GM12878 (cell line): ENCODE measurements at regions not wholly inside any gene's neighbourhood (a gene's known extent, or its start where the extent isn't known, plus 50 kb on each side); places are given as distances from the start of the nearest gene placed in this dataset.

Source experiments
- CBX3 ChIP-seq: fragments of 200-600 bp; sonication (generic); IDR thresholded peaks from 2 replicates; pipeline ENCODE4 v1.6.1; 2016; ENCODE audit warnings: low read depth, borderline replicate concordance
- CHD4 ChIP-seq: fragments of 200-600 bp; sonication (generic); IDR thresholded peaks from 2 replicates; pipeline ENCODE4 v1.6.1; 2016; ENCODE audit warnings: mild to moderate bottlenecking
- EZH2 ChIP-seq: IDR thresholded peaks from 2 replicates; pipeline ENCODE4 v1.6.1; 2012; ENCODE audit warnings: low read depth, mild to moderate bottlenecking, control low read depth, inconsistent platforms, low read length, borderline replicate concordance; ENCODE audit not compliant: control insufficient read depth
- POLR2A ChIP-seq: IDR thresholded peaks from 2 replicates; pipeline ENCODE4 v1.6.1; 2011; ENCODE audit warnings: low read depth, mild to moderate bottlenecking, low read length
- POLR2AphosphoS5 ChIP-seq: IDR thresholded peaks from 2 replicates; pipeline ENCODE4 v1.6.1; 2011; ENCODE audit warnings: mild to moderate bottlenecking, low read length, inconsistent platforms
- RELA ChIP-seq: fragments of 450-650 bp; IDR thresholded peaks from 2 replicates; pipeline ENCODE4 v1.8.0; 2014; ENCODE audit warnings: borderline replicate concordance; ENCODE audit not compliant: partially characterized antibody
- SIN3A ChIP-seq: IDR thresholded peaks from 2 replicates; pipeline ENCODE4 v1.6.1; 2012; ENCODE audit warnings: low read depth, low read length, improper control_type of control experiment
- SP1 ChIP-seq: IDR thresholded peaks from one replicate; pipeline ENCODE4 v1.6.1; 2011; ENCODE audit warnings: low read depth, low read length
- USF1 ChIP-seq: IDR thresholded peaks from 2 replicates; pipeline ENCODE4 v1.6.1; 2011; ENCODE audit warnings: borderline replicate concordance, low read depth, mild to moderate bottlenecking, moderate library complexity, mixed read lengths, low read length; ENCODE audit not compliant: insufficient read depth; ENCODE audit errors: extremely low read length
- YY1 ChIP-seq: IDR thresholded peaks from 2 replicates; pipeline ENCODE4 v1.6.1; 2011; ENCODE audit warnings: low read depth, mild to moderate bottlenecking, low read length
- ZBTB33 ChIP-seq: fragments of 450-650 bp; IDR thresholded peaks from 2 replicates; pipeline ENCODE4 v1.6.1; 2017; ENCODE audit warnings: mild to moderate bottlenecking
- ZNF274 ChIP-seq: IDR thresholded peaks from one replicate; pipeline ENCODE4 v1.8.0; 2011; ENCODE audit not compliant: insufficient read length, insufficient read depth
- TF ChIP-seq, protein P1 (sequence below), 3 experiments: IDR thresholded peaks in 2 of 3; conservative IDR thresholded peaks in 1 of 3; 2 replicates each; pipeline ENCODE4 v1.5.1; 2011; ENCODE audit warnings: low read depth in 3 of 3, low read length in 3 of 3, mild to moderate bottlenecking in 3 of 3, control low read depth in 2 of 3, moderate library complexity in 2 of 3, inconsistent platforms in 1 of 3, mixed read lengths in 1 of 3; ENCODE audit not compliant: control insufficient read depth in 2 of 3, insufficient read depth in 1 of 3; ENCODE audit errors: extremely low read depth in 1 of 3
- TF ChIP-seq, protein P2 (sequence below): IDR thresholded peaks from 2 replicates; pipeline ENCODE4 v1.6.1; 2011; ENCODE audit warnings: borderline replicate concordance, low read depth, mild to moderate bottlenecking, moderate library complexity, low read length; ENCODE audit not compliant: insufficient read depth, poor library complexity, severe bottlenecking

DNA sequence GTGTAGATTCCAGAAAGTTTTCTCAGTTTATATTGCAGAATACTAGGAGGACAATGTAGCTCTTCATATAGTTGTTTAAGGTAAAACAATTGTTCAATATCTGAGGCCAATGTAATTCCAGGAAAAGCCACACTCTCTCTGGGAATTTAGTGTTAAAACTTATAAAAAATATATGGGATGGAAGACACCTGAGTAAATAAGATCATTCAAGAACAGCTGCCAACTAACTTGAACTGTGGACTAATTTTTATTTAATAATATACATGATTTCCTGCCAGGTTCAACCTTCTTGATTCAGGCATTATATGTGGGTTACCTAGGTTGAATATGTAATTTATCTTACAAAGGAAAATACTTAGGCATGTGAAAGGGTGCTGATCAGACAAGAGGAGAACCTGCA is 841.1 kb upstream of the PRR20A start:
- TF ChIP-seq ZNF274, result no peak
- no peak for TF ChIP-seq SP1
- TF ChIP-seq, protein P1, sequence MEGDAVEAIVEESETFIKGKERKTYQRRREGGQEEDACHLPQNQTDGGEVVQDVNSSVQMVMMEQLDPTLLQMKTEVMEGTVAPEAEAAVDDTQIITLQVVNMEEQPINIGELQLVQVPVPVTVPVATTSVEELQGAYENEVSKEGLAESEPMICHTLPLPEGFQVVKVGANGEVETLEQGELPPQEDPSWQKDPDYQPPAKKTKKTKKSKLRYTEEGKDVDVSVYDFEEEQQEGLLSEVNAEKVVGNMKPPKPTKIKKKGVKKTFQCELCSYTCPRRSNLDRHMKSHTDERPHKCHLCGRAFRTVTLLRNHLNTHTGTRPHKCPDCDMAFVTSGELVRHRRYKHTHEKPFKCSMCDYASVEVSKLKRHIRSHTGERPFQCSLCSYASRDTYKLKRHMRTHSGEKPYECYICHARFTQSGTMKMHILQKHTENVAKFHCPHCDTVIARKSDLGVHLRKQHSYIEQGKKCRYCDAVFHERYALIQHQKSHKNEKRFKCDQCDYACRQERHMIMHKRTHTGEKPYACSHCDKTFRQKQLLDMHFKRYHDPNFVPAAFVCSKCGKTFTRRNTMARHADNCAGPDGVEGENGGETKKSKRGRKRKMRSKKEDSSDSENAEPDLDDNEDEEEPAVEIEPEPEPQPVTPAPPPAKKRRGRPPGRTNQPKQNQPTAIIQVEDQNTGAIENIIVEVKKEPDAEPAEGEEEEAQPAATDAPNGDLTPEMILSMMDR (IDR thresholded peaks at IDR 0.05 in 2 of 3, conservative IDR thresholded peaks at IDR 0.05 in 1 of 3; ENCODE audit: control insufficient read depth in 2 of 3, extremely low read depth in 1 of 3, insufficient read depth in 1 of 3, low read depth in 3 of 3, low read length in 3 of 3), result no peak
- no peak for TF ChIP-seq POLR2AphosphoS5
- TF ChIP-seq USF1, result no peak
- TF ChIP-seq, protein P2, sequence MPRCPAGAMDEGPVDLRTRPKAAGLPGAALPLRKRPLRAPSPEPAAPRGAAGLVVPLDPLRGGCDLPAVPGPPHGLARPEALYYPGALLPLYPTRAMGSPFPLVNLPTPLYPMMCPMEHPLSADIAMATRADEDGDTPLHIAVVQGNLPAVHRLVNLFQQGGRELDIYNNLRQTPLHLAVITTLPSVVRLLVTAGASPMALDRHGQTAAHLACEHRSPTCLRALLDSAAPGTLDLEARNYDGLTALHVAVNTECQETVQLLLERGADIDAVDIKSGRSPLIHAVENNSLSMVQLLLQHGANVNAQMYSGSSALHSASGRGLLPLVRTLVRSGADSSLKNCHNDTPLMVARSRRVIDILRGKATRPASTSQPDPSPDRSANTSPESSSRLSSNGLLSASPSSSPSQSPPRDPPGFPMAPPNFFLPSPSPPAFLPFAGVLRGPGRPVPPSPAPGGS, result no peak
- TF ChIP-seq SIN3A, result no peak
- no peak for TF ChIP-seq CBX3
- TF ChIP-seq EZH2, result no peak
- no peak for TF ChIP-seq YY1
- no peak for TF ChIP-seq POLR2A
- no peak for TF ChIP-seq RELA
- no peak for TF ChIP-seq ZBTB33
- no peak for TF ChIP-seq CHD4
